GM18909 (cell line): ENCODE measurements at regions not wholly inside any gene's neighbourhood (a gene's known extent, or its start where the extent isn't known, plus 50 kb on each side); places are given as distances from the start of the nearest gene placed in this dataset.
A peak's percentile ranks its signal among the peaks of the same experiment; 100 is the strongest.
"Not testable (repeated sequence)": the region's sequence is repeated elsewhere in the genome, so short reads cannot be mapped to it uniquely, and the experiment has no call there.

Experiments used
- ATAC-seq: cut with Tn5 transposase; IDR thresholded peaks from one replicate; pipeline ENCODE4 v1.9.1; 2021; ENCODE audit warnings: mild to moderate bottlenecking; ENCODE audit not compliant: unreplicated experiment, poor library complexity

DNA sequence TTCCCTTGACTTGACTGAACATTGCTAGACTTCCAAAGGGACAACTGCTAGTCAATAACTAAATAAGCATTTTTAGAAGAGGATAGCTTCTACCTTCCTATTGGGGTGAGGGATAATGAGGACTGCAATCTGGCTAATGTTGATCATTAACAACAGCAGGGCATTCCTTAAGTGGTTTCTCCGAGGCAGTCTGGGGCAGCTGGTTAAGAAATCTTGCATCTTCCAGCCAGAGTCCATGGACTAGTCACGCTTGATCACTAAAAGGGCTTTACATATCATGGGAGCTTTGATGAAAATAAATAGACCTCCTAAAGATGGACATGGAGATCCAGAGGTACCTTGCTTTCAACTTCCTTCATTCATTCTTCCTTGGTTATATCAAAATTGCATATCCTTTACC lies 329.4 kb upstream of the ESRRG start:
- ATAC-seq, result no peak

DNA sequence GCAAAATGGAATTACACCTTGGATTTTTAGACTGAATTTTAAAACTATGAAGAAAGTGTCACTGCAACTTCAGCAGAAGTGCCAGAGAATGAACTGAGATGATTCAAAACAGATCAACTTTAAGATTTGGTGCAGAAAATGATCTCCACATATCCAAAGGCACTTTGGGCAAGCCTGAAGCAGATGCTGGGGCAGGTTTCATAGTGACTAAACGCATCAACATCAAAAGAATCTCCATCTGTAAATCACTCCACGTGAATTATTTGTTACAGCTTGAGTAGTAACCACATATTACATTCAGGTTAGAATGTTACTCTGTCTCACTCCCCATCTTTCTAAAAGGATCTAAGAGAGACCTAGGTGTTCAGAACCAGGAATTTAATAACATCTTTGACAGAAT lies 329.0 kb upstream of the ESRRG start:
- ATAC-seq, result no peak

GRCh38 chr1:217049721-217050120 lies 326.5 kb upstream of the ESRRG start:
- no peak for ATAC-seq

- ATAC-seq, result no peak
Observed at GRCh38 chr1:217049081-217049480, 325.9 kb upstream of the ESRRG start.

DNA sequence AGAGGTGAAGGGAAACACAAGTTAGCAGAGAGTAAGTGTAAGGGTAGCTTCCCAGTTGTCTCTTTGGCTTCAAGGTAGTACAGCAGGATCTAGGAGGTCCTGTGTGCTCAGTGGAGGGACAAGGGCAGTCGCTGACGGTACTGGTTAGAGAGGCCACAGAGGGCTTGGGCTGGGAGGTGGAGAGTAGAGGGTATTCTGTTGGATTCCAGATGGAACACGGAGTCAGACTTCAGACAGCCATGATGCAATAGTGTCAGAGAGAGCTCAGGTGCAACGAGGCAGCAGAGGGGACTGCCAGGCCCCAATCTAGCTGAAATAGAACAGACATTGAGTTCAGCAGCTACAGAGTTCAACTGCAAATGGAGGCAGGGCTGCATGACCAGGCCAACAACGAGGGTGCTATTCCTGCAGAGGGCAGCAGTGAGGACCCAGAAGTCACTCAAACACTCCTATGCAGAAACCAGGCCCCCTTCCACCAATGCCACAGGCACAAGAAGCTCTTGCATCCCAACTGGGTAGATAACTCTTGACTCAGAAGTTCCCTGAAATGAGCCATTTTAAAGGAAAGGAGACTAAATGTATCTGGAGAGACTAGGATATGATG lies 325.0 kb upstream of the ESRRG start:
- peak; percentile 73 for ATAC-seq

- ATAC-seq, result no peak
Observed at GRCh38 chr1:217040711-217041455, 317.7 kb upstream of the ESRRG start.

DNA sequence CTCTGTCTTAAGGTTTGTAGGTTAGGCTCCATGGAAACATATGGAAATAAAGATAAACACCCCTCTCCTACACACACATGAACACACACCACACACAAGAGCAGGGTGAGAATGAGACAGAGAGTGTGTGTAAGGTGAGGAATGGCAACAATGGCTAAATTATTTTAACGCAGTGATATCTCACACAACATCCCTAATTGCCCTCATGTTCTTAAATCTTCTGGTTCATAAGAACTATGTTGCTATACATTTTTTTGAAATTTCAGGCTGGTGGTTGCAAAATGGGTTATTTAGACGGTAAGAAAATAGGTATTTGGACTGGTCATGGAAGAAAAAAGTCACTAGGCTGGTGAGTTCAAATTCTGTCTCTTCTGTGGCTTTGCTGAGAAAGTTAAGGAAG lies 316.7 kb upstream of the ESRRG start:
- no peak for ATAC-seq

DNA sequence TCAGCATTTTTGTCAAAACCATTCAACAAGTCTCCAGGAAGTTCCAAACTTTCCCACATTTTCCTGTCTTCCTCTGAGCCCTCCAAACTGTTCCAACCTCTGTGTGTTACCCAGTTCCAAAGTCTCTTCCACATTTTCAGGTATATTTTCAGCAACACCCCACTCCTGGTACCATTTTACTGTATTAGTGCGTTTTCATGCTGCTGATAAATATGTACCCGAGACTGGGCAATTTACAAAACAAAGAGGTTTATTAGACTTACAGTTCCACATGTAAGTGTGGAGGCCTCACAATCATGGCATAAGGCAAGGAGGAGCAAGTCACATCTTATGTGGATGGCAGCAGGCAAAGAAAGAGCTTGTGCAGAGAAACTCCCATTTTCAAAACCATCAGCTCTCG lies 315.9 kb upstream of the ESRRG start:
- ATAC-seq, result not testable (repeated sequence)

DNA sequence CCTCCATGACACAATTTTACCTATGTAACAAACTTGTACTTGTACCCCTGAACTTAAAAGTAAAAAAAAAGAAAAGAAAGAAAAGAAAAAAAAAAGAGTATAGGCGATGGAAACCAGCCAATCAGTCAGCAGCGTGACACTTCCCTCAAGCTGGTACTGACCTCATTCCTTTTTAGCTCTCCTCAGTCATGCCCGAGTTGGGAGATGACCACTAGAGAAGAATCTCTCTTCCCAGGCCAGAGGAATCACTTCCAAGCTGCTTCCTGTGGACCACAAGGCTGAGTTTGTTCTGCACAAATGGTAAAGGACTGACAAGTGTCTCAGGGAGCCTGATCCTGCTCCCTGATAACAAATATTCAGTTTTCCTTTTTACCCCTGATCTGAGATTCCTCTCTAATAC lies 313.5 kb upstream of the ESRRG start:
- no peak for ATAC-seq

GRCh38 chr1:217032715-217033367 lies 309.6 kb upstream of the ESRRG start:
- no peak for ATAC-seq

DNA sequence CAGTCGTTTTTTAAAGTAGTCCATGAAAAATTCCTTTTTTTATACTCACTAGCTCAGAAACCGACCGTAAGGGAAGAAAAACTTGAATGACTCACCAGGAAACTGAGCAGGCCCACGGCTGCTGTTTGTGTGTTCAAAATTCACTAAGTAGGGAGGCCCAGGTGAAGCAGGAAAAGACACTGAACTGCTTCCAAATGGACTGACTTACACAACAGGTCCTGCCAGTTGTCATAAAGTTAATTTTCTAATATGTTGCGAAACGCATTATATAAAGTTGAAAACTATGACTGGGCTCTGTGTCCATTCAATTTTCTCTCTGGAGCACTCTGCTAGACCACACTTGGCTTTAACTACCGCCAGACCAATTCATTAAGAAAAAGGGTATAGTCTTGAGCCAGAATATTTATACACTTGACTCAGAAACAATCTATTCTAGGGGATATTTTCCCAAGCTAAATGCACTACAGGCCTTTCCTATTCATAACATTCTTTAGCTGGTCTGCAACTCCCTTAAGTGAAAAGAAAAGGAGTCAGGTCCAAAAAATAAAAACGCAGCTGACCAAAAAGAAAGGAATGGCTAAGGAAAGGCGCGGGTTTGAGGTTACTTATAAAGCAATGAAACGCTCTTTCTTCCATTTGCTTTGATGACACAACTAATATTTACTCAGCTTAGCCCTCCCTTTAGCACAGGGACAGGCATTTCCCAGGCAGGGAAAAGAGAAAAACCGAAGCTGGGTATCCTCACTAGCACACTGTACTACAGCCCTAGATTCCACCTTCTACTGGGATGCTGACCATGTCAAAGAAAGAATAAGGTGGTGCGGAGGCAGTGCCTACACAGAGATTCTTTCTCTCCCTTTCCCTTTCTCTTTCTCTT lies 306.3 kb upstream of the ESRRG start:
- no peak for ATAC-seq

DNA sequence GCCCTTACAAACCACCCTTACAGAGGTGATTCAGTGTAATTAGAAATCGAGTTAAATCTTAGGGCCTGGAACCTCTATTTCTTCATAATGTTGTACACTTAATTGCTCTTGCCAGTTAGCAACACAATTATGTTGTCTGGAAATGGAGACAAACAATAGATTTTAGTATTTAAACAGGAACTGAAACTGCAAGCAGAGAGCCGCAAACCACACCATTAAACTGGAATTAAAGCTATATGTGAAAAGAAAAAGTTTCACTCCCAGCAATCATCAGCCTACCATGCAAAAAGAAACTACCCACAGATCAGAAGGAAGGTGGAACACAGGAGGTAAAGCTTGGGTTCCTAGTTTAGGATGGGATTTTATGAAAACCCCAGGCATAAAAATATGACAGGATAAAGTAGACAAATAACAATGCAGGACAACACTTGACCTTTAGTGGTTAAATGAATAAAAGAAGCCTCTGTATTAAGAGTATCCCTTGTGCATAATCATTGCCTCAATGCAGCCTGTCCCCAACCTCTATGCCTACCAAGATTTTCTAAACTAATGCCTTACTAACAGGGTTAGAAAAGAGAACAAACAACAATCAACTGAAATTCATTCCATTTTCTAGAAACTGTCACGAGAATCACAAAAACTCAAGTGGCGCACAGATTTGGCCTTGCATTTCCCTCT lies 304.3 kb upstream of the ESRRG start:
- ATAC-seq, result peak; percentile 98

- ATAC-seq, result no peak
Observed at GRCh38 chr1:217026531-217026930, 303.3 kb upstream of the ESRRG start.

- ATAC-seq, result no peak
Observed at GRCh38 chr1:217025381-217025780, 302.2 kb upstream of the ESRRG start.

- ATAC-seq, result no peak
Observed at GRCh38 chr1:217024911-217025310, 301.7 kb upstream of the ESRRG start.

- no peak for ATAC-seq
Observed at GRCh38 chr1:217021956-217022355, 298.7 kb upstream of the ESRRG start.

GRCh38 chr1:217021400-217021799 lies 298.2 kb upstream of the ESRRG start:
- no peak for ATAC-seq

DNA sequence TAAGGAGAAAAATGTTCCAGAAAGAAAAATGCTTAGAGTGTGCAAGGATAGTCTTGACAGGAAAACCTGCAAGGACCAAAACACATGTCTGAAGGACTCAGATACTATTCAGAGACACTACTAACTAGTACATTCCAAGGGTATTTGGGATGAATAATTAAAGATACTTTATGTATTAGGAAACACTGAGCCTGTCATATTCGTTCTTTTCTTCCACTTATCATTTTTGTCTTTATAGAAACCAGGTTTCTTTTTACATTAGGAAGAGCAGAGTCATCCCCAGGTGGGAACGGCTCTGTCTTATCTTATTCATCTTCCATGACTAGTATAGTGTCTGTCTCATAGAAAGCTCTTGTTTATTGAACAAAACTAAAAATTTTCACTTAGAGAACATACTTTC lies 296.2 kb upstream of the ESRRG start:
- no peak for ATAC-seq

GRCh38 chr1:217018648-217019047 lies 295.4 kb upstream of the ESRRG start:
- no peak for ATAC-seq

GRCh38 chr1:217017165-217017564 lies 293.9 kb upstream of the ESRRG start:
- no peak for ATAC-seq
